ENCODE measurements at regions not wholly inside any gene's neighbourhood (a gene's known extent, or its start where the extent isn't known, plus 50 kb on each side); places are given as distances from the start of the nearest gene placed in this dataset.

GRCh38 chr21:31548688-31549087, 110.8 kb upstream of the SOD1 start:
- TF ChIP-seq CTCF (IDR thresholded peaks at IDR 0.05) (no peak), POLR2A (IDR thresholded peaks at IDR 0.05) (no peak)
